ENCODE measurements at regions not wholly inside any gene's neighbourhood (a gene's known extent, or its start where the extent isn't known, plus 50 kb on each side); places are given as distances from the start of the nearest gene placed in this dataset.

DNA sequence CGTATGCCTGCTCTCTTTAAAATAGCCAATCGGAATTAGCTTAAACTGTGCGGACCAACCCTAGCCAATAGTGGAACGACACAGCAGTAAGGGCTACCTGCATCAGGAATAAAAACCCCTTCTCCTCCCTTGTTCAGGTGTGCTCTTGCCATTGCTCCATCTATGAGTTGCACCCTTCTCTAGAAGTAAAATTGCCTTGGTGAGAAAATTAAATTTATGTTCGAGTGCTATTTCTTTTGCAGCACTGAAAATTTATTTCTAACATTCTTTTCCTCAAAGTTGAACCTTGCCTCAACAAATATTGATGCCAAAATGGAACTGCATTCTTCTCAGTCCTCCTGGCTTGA is 102.5 kb upstream of the SHB start:
- TF ChIP-seq, protein P1, sequence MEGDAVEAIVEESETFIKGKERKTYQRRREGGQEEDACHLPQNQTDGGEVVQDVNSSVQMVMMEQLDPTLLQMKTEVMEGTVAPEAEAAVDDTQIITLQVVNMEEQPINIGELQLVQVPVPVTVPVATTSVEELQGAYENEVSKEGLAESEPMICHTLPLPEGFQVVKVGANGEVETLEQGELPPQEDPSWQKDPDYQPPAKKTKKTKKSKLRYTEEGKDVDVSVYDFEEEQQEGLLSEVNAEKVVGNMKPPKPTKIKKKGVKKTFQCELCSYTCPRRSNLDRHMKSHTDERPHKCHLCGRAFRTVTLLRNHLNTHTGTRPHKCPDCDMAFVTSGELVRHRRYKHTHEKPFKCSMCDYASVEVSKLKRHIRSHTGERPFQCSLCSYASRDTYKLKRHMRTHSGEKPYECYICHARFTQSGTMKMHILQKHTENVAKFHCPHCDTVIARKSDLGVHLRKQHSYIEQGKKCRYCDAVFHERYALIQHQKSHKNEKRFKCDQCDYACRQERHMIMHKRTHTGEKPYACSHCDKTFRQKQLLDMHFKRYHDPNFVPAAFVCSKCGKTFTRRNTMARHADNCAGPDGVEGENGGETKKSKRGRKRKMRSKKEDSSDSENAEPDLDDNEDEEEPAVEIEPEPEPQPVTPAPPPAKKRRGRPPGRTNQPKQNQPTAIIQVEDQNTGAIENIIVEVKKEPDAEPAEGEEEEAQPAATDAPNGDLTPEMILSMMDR (IDR thresholded peaks at IDR 0.05; ENCODE audit: poor library complexity), result no peak
- no peak for TF ChIP-seq EZH2phosphoT487 (IDR thresholded peaks at IDR 0.05; ENCODE audit: low read depth, severe bottlenecking, unreplicated experiment)
